ENCODE measurements at regions not wholly inside any gene's neighbourhood (a gene's known extent, or its start where the extent isn't known, plus 50 kb on each side); places are given as distances from the start of the nearest gene placed in this dataset.

DNA sequence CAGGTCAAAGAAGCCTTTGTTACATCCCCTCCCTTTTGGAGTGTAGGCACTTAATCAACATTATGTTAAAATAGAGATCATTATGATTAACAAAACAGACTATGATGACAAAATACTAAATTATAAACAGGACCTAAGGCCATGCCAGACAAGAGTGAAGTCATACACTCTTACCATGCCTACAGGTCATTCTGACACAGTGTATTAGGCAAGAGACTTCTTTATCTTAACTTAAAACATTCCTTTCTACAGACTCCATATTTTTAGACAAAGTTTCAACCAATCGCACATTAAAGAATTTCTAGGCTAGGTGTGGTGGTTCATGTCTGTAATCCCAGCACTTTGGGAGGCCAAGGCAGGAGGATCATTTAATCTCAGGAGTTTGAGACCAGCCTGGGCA is 128.6 kb upstream of the SLC34A2 start:
- TF ChIP-seq, protein P1, sequence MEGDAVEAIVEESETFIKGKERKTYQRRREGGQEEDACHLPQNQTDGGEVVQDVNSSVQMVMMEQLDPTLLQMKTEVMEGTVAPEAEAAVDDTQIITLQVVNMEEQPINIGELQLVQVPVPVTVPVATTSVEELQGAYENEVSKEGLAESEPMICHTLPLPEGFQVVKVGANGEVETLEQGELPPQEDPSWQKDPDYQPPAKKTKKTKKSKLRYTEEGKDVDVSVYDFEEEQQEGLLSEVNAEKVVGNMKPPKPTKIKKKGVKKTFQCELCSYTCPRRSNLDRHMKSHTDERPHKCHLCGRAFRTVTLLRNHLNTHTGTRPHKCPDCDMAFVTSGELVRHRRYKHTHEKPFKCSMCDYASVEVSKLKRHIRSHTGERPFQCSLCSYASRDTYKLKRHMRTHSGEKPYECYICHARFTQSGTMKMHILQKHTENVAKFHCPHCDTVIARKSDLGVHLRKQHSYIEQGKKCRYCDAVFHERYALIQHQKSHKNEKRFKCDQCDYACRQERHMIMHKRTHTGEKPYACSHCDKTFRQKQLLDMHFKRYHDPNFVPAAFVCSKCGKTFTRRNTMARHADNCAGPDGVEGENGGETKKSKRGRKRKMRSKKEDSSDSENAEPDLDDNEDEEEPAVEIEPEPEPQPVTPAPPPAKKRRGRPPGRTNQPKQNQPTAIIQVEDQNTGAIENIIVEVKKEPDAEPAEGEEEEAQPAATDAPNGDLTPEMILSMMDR (conservative IDR thresholded peaks at IDR 0.05; ENCODE audit: low read depth in 2 of 2): no peak
- no peak for TF ChIP-seq EZH2phosphoT487 (IDR thresholded peaks at IDR 0.05; ENCODE audit: unreplicated experiment)
- no peak for TF ChIP-seq EZH2 (IDR thresholded peaks at IDR 0.05; ENCODE audit: low read depth, unreplicated experiment)
- TF ChIP-seq, protein P2, sequence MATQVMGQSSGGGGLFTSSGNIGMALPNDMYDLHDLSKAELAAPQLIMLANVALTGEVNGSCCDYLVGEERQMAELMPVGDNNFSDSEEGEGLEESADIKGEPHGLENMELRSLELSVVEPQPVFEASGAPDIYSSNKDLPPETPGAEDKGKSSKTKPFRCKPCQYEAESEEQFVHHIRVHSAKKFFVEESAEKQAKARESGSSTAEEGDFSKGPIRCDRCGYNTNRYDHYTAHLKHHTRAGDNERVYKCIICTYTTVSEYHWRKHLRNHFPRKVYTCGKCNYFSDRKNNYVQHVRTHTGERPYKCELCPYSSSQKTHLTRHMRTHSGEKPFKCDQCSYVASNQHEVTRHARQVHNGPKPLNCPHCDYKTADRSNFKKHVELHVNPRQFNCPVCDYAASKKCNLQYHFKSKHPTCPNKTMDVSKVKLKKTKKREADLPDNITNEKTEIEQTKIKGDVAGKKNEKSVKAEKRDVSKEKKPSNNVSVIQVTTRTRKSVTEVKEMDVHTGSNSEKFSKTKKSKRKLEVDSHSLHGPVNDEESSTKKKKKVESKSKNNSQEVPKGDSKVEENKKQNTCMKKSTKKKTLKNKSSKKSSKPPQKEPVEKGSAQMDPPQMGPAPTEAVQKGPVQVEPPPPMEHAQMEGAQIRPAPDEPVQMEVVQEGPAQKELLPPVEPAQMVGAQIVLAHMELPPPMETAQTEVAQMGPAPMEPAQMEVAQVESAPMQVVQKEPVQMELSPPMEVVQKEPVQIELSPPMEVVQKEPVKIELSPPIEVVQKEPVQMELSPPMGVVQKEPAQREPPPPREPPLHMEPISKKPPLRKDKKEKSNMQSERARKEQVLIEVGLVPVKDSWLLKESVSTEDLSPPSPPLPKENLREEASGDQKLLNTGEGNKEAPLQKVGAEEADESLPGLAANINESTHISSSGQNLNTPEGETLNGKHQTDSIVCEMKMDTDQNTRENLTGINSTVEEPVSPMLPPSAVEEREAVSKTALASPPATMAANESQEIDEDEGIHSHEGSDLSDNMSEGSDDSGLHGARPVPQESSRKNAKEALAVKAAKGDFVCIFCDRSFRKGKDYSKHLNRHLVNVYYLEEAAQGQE (IDR thresholded peaks at IDR 0.05; ENCODE audit: unreplicated experiment): no peak
